Hematopoietic multipotent progenitor cell treated with erythropoietin and hydrocortisone succinate and interleukin-3 and kit ligand, for 6 days (in vitro differentiated cells): ENCODE measurements at regions not wholly inside any gene's neighbourhood (a gene's known extent, or its start where the extent isn't known, plus 50 kb on each side); places are given as distances from the start of the nearest gene placed in this dataset.
"Not testable (repeated sequence)": the region's sequence is repeated elsewhere in the genome, so short reads cannot be mapped to it uniquely, and the experiment has no call there.

Source experiments
- DNase-seq: peaks from one replicate; pipeline ENCODE4 v3.0.0-alpha.2; 2015

DNA sequence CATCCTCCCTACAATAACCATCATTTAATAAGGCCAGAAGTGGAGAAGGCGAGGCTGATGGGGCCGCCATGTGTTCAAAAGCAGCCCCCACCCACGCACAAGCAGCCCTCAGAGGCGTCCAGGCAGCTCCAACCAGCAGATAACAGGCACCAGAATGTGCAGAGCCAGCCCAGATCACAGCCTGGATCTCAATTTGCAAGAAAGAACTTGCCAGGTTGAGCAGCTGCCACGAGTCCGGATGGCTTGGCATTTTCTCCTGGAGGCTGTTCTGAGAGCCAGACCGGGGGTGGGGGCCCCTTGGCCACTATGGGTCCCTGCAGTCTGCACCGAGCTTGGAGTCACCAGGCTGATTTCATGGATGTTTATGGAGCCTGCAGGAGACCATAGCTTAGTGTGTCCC lies 338.1 kb downstream of the PREX1 start:
- DNase-seq: no peak

DNA sequence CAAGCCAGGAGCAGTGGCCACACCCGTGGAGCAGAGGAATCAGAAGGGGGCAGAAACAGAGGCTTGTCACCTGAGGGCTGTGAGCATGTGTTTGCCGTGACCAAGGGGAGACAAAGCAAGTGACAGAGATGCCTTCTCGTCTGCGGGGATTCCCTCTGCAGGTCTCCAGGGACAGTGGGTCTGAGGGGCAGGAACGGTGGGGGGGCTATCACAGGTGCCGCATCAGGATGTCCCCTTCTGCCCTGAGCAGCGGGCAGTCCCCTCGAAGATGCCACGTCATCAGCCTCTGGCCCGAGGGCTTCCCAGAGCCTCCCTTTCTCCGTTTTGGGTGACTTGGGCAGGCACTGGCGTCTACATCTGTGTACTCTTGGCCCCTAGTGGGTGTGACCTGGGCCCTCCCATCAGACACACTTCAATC lies 338.7 kb downstream of the PREX1 start:
- no peak for DNase-seq

DNA sequence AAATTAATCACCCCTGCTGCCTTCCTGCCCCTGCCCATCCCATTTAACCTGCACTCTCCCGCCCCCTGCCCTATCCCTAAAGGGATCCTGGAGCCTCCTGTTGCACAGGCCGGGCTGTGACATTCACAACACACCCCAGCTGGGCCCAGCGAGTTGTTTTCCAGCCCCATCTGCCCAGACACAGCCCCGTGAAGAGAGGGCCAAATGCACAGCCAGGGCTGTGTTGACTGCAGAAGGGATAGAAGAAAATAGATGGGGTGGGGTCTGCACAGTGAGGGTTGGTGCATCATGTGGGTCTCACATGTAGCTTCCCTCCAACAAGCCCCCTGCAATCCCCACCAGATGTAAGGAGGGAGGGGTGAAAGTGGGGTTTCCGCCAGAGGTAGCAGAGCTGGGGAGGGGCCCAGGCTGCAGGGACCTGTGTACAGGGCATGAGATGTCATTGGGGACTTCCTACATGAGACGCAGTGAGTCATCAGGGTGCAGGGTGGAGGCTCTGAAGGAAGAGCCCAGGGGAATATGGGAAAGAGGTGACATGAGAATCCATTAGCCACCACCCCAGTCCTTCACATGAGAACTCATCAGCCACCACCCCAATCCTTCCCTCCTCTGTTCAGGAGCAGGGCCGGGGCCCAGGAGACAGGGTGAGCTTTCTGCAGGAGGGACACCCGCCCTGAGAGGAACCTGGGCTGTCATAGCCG lies 339.3 kb downstream of the PREX1 start:
- not testable (repeated sequence) for DNase-seq

DNA sequence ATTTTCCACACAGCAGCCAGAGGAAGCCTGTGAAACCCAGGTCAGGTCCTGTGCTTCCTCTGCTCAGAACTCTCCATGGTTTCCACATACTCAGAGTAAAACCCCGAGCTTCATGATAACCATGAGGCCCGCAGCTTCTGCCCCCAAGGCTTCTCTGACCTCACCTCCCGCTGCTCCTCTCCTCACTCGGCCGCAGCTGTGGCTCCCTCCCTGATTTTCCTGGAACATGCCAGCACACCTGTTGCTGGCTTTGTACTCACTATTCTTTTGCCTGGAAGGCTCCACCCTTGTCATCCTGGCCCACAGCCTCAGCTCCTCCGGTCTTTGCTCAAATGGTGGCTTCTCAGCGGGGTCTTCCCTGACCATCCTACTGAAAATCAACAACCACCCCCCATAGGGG lies 341.7 kb downstream of the PREX1 start:
- DNase-seq: no peak

DNA sequence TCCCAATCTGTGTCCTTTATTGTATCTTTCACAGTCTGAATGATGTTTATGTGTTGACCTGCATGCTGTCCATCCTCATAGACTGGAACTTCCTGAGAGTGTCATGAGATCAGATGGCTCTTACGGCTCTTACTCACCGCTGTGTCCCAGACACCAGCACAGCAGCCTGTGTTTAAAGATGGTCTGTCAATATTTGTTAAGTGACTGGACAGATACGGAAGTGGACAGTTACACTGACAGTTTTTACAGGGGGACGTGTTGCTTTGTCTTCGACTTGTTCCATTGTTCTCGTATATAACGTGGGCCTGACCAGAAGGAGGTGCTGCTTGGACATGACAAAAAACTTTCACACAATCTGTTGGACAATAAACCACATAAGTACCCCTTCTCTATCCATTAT lies 342.6 kb downstream of the PREX1 start:
- not testable (repeated sequence) for DNase-seq

DNA sequence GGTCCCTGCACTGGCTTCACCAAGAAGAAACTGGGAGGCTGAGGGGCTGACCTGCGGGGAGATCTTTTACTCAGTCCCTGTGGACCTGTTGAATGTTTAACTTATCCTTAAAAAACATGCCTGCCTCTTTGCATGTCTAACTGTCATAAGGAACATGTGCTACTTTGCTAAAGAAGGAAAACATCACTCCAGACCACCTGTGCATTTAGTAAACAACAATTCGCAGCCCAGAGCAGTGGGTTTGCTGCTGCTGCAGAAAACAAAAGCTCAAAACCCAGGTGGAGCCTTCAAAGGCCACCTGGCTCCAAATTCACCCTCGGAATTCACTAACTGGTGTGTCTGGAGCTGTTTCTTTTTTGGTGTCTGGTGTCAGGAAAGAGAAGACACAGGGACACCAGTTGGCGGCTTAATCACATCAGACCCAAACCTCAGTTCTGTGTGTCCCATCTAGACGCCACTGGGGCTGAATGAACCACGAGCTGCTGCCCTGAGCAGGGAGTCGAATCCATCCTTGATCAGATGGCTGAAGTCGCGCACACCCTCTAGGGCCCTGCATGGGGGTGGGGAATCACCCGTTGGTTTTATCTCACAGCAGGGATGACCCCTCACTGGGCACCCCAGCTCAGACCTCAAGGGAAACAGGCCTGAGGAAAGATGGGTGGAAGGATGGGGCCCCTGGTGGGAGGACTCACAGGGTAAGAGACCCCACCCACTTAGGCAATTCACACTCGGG lies 344.3 kb downstream of the PREX1 start:
- DNase-seq: no peak

DNA sequence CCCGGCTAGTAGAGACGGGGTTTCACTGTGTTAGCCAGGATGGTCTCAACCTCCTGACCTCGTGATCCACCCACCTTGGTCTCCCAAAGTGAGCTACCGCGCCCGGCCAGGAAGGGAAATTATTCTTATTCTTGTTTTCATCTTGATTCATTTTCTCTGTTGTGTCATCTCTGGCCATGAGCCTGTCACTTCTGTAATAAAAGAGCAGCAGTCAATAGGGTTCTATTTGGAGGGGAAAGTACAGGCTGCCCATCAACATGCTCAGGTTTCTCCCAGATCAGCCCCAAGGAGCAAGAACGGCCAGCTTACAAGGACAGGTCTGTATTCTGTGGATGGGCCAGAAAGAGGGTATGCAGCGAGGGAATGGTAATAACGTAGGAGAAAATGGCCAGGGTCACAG lies 345.0 kb downstream of the PREX1 start:
- DNase-seq: no peak

DNA sequence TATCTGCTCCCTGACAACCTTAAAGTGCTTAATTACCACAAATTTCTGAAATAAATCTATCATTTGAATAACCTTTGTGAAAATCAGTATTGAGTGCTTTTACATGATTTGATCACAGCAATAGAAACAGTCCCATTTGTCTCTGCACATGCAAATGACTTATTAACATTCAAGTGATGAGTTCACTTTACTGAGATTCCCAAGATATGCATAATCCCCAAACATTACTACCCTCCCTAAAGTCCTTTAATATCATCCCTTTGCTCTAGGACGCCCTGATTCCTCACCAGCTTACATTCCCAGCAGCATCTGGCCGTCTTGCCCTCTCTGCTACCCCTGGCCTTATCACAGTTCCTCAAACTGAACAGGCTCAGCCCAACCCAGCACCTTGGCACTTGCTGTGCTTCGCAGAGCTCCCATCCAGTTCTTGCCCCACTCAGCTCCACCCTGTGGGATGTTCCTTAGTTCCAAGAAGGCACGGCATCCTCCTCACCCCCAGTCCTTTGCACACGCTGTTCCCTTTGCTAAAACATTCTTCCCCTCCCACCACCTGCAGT lies 347.5 kb downstream of the PREX1 start:
- no peak for DNase-seq

DNA sequence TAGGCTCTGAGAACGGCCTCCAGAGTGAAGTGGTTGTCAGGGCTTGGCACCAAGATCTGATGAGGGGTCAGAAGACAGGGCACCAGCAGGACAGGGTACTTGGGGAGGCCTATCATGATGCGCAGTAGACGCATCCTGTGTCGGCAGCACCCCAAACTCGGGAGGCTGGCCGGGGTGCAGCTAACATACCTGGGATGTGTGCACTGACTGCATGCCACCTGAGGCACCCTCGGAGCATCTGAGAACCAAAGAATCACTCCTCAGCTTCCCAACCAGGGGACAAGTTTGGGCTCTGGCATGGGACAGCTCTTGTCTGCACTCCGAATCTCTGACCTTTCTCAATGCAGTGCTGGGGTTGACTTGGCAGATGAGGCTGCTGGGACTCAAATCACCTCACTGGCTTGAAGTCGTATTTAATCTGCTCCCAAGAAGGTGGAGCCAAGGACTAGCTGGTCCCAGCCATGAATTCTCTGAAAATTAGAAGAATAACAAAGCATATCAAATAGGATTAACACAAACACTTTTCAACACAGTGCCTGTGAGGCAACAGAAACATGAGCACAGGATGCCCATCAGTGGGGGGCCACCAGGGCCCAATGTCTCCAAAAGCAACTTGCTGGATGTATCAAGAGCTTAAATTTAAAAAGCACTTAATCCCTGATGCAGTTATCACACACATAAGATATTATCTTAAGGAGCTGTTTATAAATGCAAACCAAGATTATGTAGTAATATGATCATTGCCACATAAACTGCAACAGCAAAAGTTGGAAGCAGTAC lies 348.8 kb downstream of the PREX1 start:
- DNase-seq: no peak

DNA sequence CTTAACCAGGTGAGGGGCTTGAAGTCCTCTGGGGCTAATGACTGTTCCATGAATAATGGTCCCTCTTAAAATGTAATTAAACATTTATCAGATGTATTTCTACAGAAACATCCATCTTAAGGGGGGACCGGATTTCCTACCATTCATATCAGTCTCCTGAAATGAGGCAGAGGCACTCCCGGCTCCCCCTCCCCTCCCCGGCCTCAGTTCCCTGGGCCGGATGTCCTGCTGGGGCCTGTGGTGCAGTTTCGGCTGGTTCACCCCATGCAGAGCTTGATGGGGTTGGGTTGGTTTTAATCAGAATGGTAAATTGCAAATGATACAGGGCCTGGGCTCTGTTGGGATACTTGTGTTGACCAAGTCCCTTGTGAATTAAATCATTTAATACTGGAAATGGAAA lies 349.4 kb downstream of the PREX1 start:
- DNase-seq: no peak

DNA sequence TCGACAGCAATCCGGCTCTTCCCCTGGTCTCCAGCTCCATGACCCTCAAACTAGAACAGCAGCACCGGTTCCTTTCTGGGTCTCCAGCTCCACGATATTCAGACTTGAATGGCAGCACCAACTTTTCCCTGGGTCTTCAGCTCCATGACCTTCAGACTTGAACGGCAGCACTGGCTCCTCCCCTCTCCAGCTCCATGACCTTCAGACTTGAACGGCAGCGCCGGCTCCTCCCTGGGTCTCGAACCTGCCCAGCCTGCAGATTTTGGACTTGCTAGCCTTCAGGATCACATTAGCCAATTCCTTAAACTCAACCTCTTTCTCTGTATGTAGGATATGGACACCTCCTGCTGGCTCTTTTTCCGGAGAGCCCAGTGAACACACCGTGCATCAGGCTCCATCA lies 350.9 kb downstream of the PREX1 start:
- DNase-seq: no peak

DNA sequence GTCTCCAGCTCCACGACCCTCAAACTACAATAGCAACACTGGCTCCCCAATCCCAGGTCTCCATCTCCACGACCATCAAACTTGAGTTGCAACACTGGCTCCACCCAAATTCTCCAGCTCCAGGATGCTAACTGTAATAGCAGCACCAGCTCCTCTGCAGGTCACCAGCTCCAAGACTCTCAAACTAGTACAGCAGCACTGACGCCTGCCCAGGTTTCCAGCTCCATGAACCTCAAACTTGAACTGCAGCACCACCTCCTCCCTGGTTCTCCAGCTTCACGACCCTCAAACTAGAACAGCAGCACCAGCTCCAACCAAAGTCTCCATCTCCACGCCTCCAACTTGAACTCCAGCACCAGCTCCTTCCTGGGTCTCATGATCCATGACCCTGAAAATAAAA lies 353.8 kb downstream of the PREX1 start:
- DNase-seq: no peak

DNA sequence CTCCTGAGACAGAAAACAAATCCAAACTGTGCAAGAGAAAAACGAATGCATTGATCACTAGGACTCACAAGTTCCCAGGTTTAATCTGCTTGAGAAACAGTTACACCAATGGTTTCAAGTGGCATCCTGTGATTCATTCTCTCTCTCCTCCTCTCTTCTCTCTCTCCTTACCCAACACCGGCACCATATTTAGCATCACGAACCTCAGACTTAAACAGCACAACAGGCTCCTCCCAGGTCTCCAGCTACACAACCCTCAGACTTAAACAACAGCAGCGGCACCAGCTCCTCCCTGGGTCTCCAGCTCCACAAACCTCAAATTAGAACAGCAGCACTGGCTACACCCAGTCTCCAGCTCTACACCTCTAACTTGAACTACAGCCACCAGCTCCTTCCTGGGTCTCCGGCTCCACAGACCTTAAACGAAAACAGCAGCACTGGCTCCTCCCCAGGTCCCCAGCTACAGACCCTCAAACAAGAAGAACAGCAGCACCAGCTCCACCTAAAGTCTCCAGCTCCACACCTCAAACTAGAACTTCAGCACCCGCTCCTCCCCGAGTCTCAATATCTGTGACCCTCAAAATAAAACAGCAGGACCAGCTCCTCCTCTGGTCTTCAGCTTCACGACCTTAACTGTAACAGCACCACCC lies 355.9 kb downstream of the PREX1 start:
- no peak for DNase-seq

DNA sequence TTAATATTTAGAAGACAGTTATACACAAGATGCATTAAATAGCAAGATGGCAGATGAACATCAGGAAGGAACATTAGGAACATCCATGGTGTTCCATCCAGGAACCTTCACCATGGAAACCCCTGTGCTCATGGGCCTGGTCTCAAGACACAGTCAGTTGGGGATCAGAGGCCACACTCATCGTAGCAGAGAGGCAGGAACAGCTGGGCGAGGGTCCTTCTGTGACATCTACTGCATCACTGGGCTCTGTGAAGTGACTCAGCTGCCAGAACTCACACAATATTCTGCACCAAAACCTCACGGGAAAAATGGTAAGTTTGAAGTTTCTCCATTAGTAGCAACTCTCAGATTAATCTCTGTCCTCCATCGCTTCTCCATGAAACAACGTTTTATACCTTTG lies 356.6 kb downstream of the PREX1 start:
- DNase-seq: no peak

DNA sequence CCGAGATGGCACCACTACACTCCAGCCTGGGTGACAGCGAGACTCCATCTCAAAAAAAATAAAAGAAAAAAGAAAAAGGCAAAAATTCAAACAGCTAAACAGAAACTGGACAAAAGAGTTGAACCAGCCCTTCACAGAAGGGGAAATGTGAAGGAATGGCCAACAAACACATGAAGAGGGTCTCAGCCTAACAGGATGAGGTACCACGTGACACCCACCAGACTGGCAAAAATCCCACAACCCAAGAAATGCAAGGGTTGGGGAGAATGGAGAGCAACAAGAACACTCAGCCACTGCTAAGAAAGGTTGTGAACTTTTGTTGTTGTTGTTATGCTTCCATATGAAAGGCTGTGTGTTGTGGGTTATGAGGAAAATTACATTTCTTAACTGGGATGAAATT lies 357.7 kb downstream of the PREX1 start:
- DNase-seq: no peak

DNA sequence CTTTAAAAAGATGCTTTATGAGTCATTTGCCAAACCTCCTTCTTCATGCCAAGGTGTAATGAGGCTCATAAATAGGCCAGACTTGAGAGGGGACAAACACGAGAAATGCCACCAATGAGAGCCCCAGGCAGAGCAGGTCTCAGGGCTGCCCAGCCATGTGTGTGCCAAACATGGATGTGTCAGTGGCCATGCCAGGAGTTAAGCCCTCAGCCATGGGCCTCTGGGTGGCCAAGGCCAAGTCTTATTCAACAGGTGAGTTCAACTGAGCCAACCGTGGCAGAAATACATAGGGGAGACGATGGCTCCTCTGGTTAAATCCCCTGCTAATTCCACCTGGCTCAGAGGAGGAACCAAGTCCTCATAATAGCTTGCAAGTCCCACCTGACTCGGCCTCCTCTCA lies 358.8 kb downstream of the PREX1 start:
- no peak for DNase-seq

DNA sequence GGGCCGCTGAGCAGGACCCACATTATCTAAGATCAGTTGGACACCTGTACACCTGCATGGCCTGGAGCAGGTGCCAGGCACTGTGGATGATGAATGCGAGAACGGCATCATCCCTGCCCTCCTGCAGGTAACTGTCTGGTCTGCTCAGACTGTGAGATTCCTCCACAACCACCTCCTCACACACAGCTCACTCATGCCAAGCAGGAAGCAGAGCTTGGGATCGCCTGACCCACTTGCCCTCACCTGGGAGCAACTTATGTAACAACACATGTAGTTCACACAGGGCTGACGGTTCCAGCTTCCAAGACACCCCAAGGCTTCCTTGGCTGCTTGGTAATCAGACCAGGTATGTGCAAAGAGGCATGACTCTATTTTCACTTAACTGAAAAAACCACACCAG lies 359.2 kb downstream of the PREX1 start:
- no peak for DNase-seq

DNA sequence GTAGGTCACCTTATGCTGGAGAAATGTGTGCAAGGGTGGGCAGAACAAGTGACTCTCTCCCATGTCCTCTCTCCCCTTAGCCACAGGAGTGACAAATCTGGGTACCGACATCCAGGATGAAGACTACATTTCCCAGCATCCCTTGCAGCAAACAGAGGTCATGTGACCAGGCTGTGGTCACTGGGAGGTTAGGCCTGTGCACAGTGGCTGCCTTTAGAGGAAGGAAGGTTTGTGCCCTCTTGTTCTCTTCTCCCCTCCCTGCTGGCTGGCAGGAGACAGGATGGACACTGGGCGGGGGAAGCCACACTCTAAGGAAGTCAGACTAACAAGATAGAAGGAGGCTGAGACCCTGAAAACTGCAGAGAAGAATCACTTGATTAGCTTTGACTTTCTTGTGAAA lies 360.2 kb downstream of the PREX1 start:
- DNase-seq: peak; percentile 34

DNA sequence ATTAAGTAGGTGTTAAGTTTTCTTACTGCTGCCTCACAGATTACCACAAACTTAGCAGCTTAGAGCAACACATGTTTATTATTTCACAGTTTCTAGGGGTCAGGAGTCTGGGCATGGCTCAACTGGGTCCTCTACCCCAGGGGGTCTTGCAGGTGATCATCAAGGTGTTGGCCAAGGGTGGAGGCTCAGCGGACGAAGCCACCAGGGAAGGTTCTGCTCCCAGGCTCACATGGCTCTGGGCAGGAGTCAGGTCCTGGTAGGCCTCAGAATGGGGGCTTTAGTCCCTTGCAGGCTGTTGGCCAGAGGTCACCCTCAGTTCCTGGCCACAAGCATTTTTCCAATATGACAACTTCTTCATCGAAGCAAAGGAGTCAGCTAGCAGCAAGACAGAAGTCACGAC lies 362.5 kb downstream of the PREX1 start:
- no peak for DNase-seq

DNA sequence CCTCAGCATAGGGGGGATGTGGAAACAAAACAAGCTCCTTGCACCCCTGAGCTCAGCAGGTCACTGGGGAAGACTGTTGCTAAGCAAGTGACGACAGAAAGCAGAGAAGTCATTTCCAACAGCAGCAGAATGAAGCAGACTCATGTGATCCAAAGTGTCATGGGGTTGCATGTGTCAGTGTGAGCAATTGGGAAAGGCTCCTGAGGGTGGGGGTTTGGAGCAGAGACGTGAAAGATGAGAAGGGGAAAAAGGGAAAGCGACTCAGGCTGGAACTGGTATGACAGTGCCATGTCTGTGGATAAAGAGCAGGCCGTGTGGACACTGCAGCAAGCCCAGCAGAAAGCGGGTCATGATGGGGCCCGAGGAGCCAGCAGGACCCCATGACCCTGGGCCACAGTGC lies 363.9 kb downstream of the PREX1 start:
- no peak for DNase-seq

DNA sequence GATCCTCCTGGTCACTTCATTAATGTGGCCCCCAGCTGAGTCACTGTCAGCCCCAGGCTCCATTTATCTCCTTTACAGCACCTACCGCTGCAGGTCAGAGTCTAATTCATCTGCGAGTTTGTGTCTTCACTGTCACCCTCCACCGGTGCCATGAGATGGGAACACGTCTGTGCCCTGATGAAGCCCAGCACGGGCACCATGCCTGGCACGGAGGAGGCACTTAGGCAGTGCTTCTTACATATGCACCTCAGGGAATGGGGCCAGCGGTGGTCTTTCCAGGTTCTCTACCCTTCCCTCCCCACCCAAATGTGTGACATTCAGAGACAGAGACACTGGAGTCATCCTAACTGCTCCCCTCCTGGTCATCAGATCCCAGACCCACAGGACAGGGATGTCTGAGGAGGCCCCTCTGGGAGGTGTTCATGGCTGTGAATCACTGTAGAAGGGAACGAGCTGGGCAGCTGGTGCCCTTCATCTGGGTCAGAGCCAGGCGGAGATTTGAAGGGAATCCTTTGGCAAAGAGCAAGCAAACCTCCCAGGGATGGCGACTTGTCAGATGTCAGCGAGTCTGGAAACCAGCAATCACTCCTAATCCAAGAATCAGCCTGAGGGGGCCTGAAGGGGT lies 364.6 kb downstream of the PREX1 start:
- DNase-seq: no peak

DNA sequence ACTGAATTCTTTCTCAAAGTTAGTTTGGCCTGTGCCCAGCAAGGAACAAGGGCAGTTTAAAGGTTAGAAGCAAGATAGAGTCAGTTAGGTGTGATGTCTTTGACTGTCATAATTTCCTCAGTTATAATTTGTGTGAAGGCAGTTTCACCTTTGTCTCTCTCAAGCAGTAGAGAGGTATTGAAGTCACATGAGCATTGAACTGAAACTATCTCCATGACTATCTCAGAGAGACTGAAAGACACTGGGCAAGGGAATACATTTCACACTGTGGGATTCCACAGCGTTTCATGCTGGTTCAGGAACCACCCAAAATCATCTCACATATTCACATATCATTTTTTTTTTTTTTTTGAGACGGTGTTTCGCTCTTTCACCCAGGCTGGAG lies 366.1 kb downstream of the PREX1 start:
- no peak for DNase-seq
